H1 (cell line): ENCODE measurements at regions not wholly inside any gene's neighbourhood (a gene's known extent, or its start where the extent isn't known, plus 50 kb on each side); places are given as distances from the start of the nearest gene placed in this dataset.
"Not testable (repeated sequence)": the region's sequence is repeated elsewhere in the genome, so short reads cannot be mapped to it uniquely, and the experiment has no call there.

Source experiments
- CTCF ChIA-PET: fragments of 300-600 bp; sonication (Branson Sonifier 250); formaldehyde crosslinking; loops from one replicate; lab custom pipeline; 2021; ENCODE audit not compliant: partially characterized antibody; lab: Charles Lee
- POLR2A ChIA-PET: fragments of 300-600 bp; sonication (Branson Sonifier 250); formaldehyde crosslinking; loops from one replicate; lab custom pipeline; 2021; ENCODE audit warnings: inconsistent platforms; ENCODE audit not compliant: partially characterized antibody; lab: Charles Lee
- DNase-seq, 2 experiments: peaks; one replicate each; pipeline versions ENCODE4 v3.0.0 to v3.0.0-alpha.2; 2010 to 2022; ENCODE audit warnings: low spot score in 2 of 2, low read depth in 1 of 2, mixed read lengths in 1 of 2
- FAIRE-seq: peaks from 2 replicates; lab custom pipeline; 2011; peaks lifted over from hg19 to GRCh38; lab: Jason Lieb, UNC
- H2AFZ ChIP-seq: 2 replicates; pipeline ENCODE4 v1.8.1; 2012; ENCODE audit warnings: low read length, inconsistent platforms
- H2AK5ac ChIP-seq: 2 replicates; pipeline ENCODE4 v1.6.1; 2013; ENCODE audit warnings: low read depth, low read length
- H2BK120ac ChIP-seq: replicated peaks from 2 replicates; pipeline ENCODE3; 2013; ENCODE audit warnings: low read depth, low read length, inconsistent platforms
- H2BK12ac ChIP-seq: 2 replicates; pipeline ENCODE4 v1.6.1; 2013; ENCODE audit warnings: low read depth, low read length
- H2BK15ac ChIP-seq: 2 replicates; pipeline ENCODE4 v1.6.1; 2013; ENCODE audit warnings: low read length
- H2BK20ac ChIP-seq: 2 replicates; pipeline ENCODE4 v1.6.1; 2013; ENCODE audit warnings: low read length
- H2BK5ac ChIP-seq: 2 replicates; pipeline ENCODE4 v1.6.1; 2013; ENCODE audit warnings: low read depth, low read length
- H3K14ac ChIP-seq: 2 replicates; pipeline ENCODE4 v1.6.1; 2013; ENCODE audit warnings: inconsistent platforms; ENCODE audit not compliant: insufficient read length
- H3K18ac ChIP-seq: 2 replicates; pipeline ENCODE4 v1.6.1; 2013; ENCODE audit warnings: low read length; ENCODE audit errors: extremely low read depth
- H3K23ac ChIP-seq: 2 replicates; pipeline ENCODE4 v1.6.1; 2013; ENCODE audit warnings: inconsistent platforms; ENCODE audit not compliant: insufficient read length
- H3K23me2 ChIP-seq: 2 replicates; pipeline ENCODE4 v1.6.1; 2013; ENCODE audit warnings: low read depth, low read length
- H3K27ac ChIP-seq: 2 replicates; pipeline ENCODE4 v1.6.1; 2011; ENCODE audit warnings: low read depth, low read length, inconsistent platforms
- H3K27me3 ChIP-seq, 4 experiments: replicated peaks in 1 of 4; 1 replicate in 1 of 4; 2 replicates in 3 of 4; pipeline versions ENCODE4 v1.6.1 to v1.8.1; 2011 to 2013; ENCODE audit warnings: low read length in 3 of 4, mild to moderate bottlenecking in 3 of 4, inconsistent platforms in 2 of 4, mixed read lengths in 2 of 4, moderate library complexity in 1 of 4; ENCODE audit not compliant: control insufficient read depth in 3 of 4, insufficient read depth in 3 of 4; ENCODE audit errors: extremely low read depth in 1 of 4
- H3K36me3 ChIP-seq, 4 experiments: 2 replicates each; pipeline versions ENCODE4 v1.6.1 to v1.8.1; 2011 to 2013; ENCODE audit warnings: mild to moderate bottlenecking in 4 of 4, low read length in 3 of 4, moderate library complexity in 2 of 4, control low read depth in 1 of 4, inconsistent platforms in 1 of 4; ENCODE audit not compliant: insufficient read depth in 4 of 4, control insufficient read depth in 2 of 4
- H3K4ac ChIP-seq: replicated peaks from 2 replicates; pipeline ENCODE3; 2013; ENCODE audit warnings: low read length, low read depth, mixed read lengths, inconsistent platforms; ENCODE audit not compliant: insufficient read length
- H3K4me1 ChIP-seq, 4 experiments: replicated peaks in 1 of 4; 1 replicate in 1 of 4; 2 replicates in 3 of 4; pipeline versions ENCODE4 v1.6.1 to v1.8.1; 2011 to 2013; ENCODE audit warnings: low read length in 3 of 4, inconsistent platforms in 2 of 4, mixed read lengths in 1 of 4; ENCODE audit not compliant: insufficient read depth in 4 of 4, control insufficient read depth in 3 of 4
- H3K4me2 ChIP-seq, 2 experiments: 2 replicates each; pipeline versions ENCODE4 v1.6.1 to v1.8.1; 2011 to 2013; ENCODE audit warnings: low read depth in 2 of 2, low read length in 2 of 2, control low read depth in 1 of 2, inconsistent platforms in 1 of 2, mild to moderate bottlenecking in 1 of 2; ENCODE audit not compliant: insufficient read depth in 1 of 2
- H3K4me3 ChIP-seq, 4 experiments: fragments of 200-600, 300-600 bp in 1 of 4; sonication (generic), shearing (Covaris generic), sonication (Bioruptor Twin) in 1 of 4; 2 replicates each; pipeline versions ENCODE4 v1.5.1 to v1.8.1; 2011 to 2016; ENCODE audit warnings: low read length in 4 of 4, low read depth in 3 of 4, control low read depth in 2 of 4, inconsistent platforms in 2 of 4, mild to moderate bottlenecking in 2 of 4, mixed read lengths in 1 of 4, moderate library complexity in 1 of 4; ENCODE audit not compliant: insufficient read depth in 2 of 4; ENCODE audit errors: extremely low read depth in 1 of 4
- H3K56ac ChIP-seq: replicated peaks from 2 replicates; pipeline ENCODE3; 2013; ENCODE audit warnings: low read depth, mild to moderate bottlenecking, mixed read lengths, low read length, inconsistent platforms; ENCODE audit not compliant: insufficient read length
- H3K79me1 ChIP-seq: 2 replicates; pipeline ENCODE4 v1.6.1; 2013; ENCODE audit warnings: low read depth, low read length, control low read depth
- H3K79me2 ChIP-seq, 2 experiments: 2 replicates each; pipeline versions ENCODE4 v1.6.1 to v1.8.1; 2012 to 2013; ENCODE audit warnings: low read length in 2 of 2, mild to moderate bottlenecking in 2 of 2, inconsistent platforms in 1 of 2; ENCODE audit not compliant: insufficient read depth in 2 of 2, control insufficient read depth in 1 of 2
- H3K9ac ChIP-seq, 4 experiments: replicated peaks in 1 of 4; 1 replicate in 1 of 4; 2 replicates in 3 of 4; pipeline versions ENCODE4 v1.6.1 to v1.8.1; 2011 to 2013; ENCODE audit warnings: low read depth in 3 of 4, low read length in 3 of 4, control low read depth in 2 of 4, mild to moderate bottlenecking in 2 of 4, moderate library complexity in 2 of 4, inconsistent platforms in 1 of 4; ENCODE audit errors: extremely low read depth in 1 of 4
- H3K9me3 ChIP-seq, 2 experiments: 2 replicates each; pipeline versions ENCODE4 v1.6.1 to v1.8.1; 2012 to 2013; ENCODE audit warnings: mild to moderate bottlenecking in 2 of 2, moderate library complexity in 2 of 2, control low read depth in 1 of 2, inconsistent platforms in 1 of 2, low read depth in 1 of 2, low read length in 1 of 2, mixed read lengths in 1 of 2; ENCODE audit not compliant: insufficient read depth in 2 of 2
- H4K20me1 ChIP-seq, 2 experiments: replicated peaks in 1 of 2; 2 replicates each; pipeline versions ENCODE3 to v1.8.1; 2011 to 2013; ENCODE audit warnings: inconsistent platforms in 2 of 2, low read length in 2 of 2, mild to moderate bottlenecking in 1 of 2; ENCODE audit not compliant: insufficient read depth in 2 of 2, control insufficient read depth in 1 of 2
- H4K5ac ChIP-seq: 2 replicates; pipeline ENCODE4 v1.6.1; 2013; ENCODE audit warnings: low read length, low read depth, mixed read lengths, inconsistent platforms; ENCODE audit not compliant: insufficient read length
- H4K8ac ChIP-seq: 2 replicates; pipeline ENCODE4 v1.8.0; 2013; ENCODE audit warnings: mild to moderate bottlenecking, moderate library complexity, low read length, inconsistent platforms; ENCODE audit not compliant: insufficient read depth; ENCODE audit errors: extremely low read depth
- H4K91ac ChIP-seq: replicated peaks from 2 replicates; pipeline ENCODE3; 2013; ENCODE audit warnings: low read length, mixed read lengths, inconsistent platforms; ENCODE audit not compliant: insufficient read length
- WGBS, 2 experiments: shearing (Covaris generic) in 1 of 2; methylation state at CpG; one replicate each; pipeline versions ENCODE4 v1.1.6 to v1.1.7; 2013 to 2015; ENCODE audit warnings: low lambda C conversion rate in 2 of 2, mixed read lengths in 2 of 2, inconsistent platforms in 1 of 2, low coverage in 1 of 2, missing lambda C conversion rate in 1 of 2; ENCODE audit not compliant: insufficient replicate concordance in 2 of 2, insufficient coverage in 1 of 2, insufficient read length in 1 of 2; ENCODE audit errors: extremely low coverage in 1 of 2, missing lambda C conversion rate in 1 of 2; 5-methylcytosine and 5-hydroxymethylcytosine counted together

DNA sequence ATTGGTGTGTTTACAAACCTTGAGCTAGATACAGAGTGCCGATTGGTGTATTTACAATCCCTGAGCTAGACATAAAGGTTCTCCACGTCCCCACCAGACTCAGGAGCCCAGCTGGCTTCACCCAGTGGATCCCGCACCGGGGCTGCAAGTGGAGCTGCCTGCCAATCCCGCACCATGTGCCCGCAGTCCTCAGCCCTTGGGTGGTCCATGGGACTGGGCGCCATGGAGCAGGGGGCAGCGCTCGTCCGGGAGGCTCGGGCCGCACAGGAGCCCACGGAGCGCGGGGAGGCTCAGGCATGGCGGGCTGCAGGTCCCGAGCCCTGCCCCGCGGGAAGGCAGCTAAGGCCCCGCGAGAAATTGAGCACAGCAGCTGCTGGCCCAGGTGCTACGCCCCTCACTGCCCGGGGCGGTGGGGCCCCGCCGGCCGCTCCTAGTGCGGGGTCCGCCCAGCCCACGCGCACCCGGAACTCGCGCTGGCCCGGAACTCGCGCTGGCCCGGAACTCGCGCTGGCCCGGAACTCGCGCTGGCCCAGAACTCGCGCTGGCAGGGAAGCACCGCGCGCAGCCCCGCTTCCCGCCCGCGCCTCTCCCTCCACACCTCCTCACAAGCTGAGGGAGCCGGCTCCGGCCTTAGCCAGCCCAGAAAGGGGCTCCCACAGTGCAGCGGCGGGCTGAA is 342.2 kb downstream of the RFPL4B start:
- H2BK5ac ChIP-seq, H3K18ac ChIP-seq, H3K23ac ChIP-seq, CTCF ChIA-PET, FAIRE-seq, H3K79me1 ChIP-seq, H4K5ac ChIP-seq, H2BK12ac ChIP-seq, H2BK15ac ChIP-seq, H3K27me3 ChIP-seq, H3K9ac ChIP-seq, H3K23me2 ChIP-seq, H3K4me2 ChIP-seq, DNase-seq, H2AK5ac ChIP-seq, H3K36me3 ChIP-seq, H4K20me1 ChIP-seq, H3K79me2 ChIP-seq, H3K56ac ChIP-seq, H4K91ac ChIP-seq, H2AFZ ChIP-seq, H2BK120ac ChIP-seq, H3K4me3 ChIP-seq, H3K9me3 ChIP-seq, H3K27ac ChIP-seq, H3K14ac ChIP-seq, H4K8ac ChIP-seq, H3K4ac ChIP-seq, H2BK20ac ChIP-seq, H3K4me1 ChIP-seq: not testable (repeated sequence)
- POLR2A ChIA-PET: interaction anchor here (0.8 kb wide), 1 partner anchor 10 kb away, joined by 3 read pairs; no protein-coding TSS in a partner anchor
- no CpG with 5 or more reads among the region's 56 CpGs for WGBS, 2 experiments
